Transverse colon (tissue), 4 donors: ENCODE measurements at regions not wholly inside any gene's neighbourhood (a gene's known extent, or its start where the extent isn't known, plus 50 kb on each side); places are given as distances from the start of the nearest gene placed in this dataset.

Experiments
- POLR2A ChIP-seq: fragments of 450-650 bp; IDR thresholded peaks from one replicate; pipeline ENCODE4 v1.6.1; 2016; ENCODE audit warnings: antibody characterized with exemption, mild to moderate bottlenecking, moderate library complexity
- POLR2AphosphoS5 ChIP-seq, 3 donors: sonication (generic); formaldehyde crosslinking; IDR thresholded peaks; one replicate each; pipeline ENCODE4 v1.6.1; 2016; ENCODE audit warnings: antibody characterized with exemption in 3 of 3
- TF ChIP-seq, protein P1 (sequence below), 5 experiments: fragments of 200-600 bp in 3 of 5; fragments of 450-650 bp in 2 of 5; sonication (generic) in 3 of 5; IDR thresholded peaks; 1 replicate in 2 of 5; 2 replicates in 3 of 5; pipeline ENCODE4 v1.5.1; 2016 to 2017; ENCODE audit warnings: antibody characterized with exemption in 5 of 5, inconsistent platforms in 3 of 5, mild to moderate bottlenecking in 2 of 5, moderate library complexity in 1 of 5

DNA sequence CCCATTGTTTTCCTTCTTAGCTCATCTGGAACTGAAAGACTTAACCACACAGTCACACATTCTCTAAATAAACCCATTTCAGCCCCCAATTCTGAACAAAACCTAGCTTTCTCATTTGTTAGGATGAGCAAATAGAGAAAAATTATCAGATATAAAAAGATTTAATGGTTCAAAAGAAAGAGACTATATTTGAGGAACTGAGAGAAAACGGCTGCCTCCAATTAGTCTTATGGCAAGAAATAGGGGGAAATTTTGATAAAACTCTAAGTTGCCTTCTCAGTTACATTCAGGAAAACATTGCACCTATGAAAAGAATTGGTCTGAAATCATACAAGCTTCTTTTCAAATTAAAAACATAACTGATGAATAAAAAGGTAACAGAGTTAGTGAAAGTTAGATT, 63.7 kb upstream of the ALDH1B1 start:
- TF ChIP-seq, protein P1, sequence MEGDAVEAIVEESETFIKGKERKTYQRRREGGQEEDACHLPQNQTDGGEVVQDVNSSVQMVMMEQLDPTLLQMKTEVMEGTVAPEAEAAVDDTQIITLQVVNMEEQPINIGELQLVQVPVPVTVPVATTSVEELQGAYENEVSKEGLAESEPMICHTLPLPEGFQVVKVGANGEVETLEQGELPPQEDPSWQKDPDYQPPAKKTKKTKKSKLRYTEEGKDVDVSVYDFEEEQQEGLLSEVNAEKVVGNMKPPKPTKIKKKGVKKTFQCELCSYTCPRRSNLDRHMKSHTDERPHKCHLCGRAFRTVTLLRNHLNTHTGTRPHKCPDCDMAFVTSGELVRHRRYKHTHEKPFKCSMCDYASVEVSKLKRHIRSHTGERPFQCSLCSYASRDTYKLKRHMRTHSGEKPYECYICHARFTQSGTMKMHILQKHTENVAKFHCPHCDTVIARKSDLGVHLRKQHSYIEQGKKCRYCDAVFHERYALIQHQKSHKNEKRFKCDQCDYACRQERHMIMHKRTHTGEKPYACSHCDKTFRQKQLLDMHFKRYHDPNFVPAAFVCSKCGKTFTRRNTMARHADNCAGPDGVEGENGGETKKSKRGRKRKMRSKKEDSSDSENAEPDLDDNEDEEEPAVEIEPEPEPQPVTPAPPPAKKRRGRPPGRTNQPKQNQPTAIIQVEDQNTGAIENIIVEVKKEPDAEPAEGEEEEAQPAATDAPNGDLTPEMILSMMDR (IDR thresholded peaks at IDR 0.05) = no peak
- TF ChIP-seq POLR2AphosphoS5 (IDR thresholded peaks at IDR 0.05) (no peak), POLR2A (no peak)
